WTC11 (cell line): ENCODE measurements at regions not wholly inside any gene's neighbourhood (a gene's known extent, or its start where the extent isn't known, plus 50 kb on each side); places are given as distances from the start of the nearest gene placed in this dataset.

Experiments used
- ATAC-seq: fragments of 200-7000 bp; cut with Tn5 transposase; 2 replicates; pipeline ENCODE4 v1.10.0; 2021; ENCODE audit warnings: mild to moderate bottlenecking, moderate library complexity
- CTCF ChIA-PET: fragments of 300-600 bp; sonication (Branson Sonifier 250); formaldehyde crosslinking; loops from one replicate; lab custom pipeline; 2021; ENCODE audit warnings: antibody characterized with exemption; lab: Charles Lee
- POLR2A ChIA-PET: fragments of 350-600 bp; sonication (Branson Sonifier 250); formaldehyde crosslinking; loops from one replicate; lab custom pipeline; 2021; ENCODE audit warnings: antibody characterized with exemption; lab: Charles Lee
- DNase-seq: peaks from one replicate; pipeline ENCODE4 v3.0.0; 2021; ENCODE audit warnings: low spot score
- H3K27ac Mint-ChIP-seq: 2 replicates; pipeline ENCODE4 v1.8.0; 2021; ENCODE audit warnings: mixed read lengths
- H3K27me3 Mint-ChIP-seq: 2 replicates; pipeline ENCODE4 v1.8.0; 2021; ENCODE audit warnings: low read depth, mild to moderate bottlenecking, moderate library complexity, mixed read lengths
- H3K36me3 Mint-ChIP-seq: 2 replicates; pipeline ENCODE4 v1.8.0; 2021; ENCODE audit warnings: mixed read lengths
- H3K4me1 Mint-ChIP-seq: 2 replicates; pipeline ENCODE4 v1.8.0; 2022; ENCODE audit warnings: mixed read lengths
- H3K4me3 Mint-ChIP-seq: 2 replicates; pipeline ENCODE4 v1.8.0; 2021; ENCODE audit warnings: mild to moderate bottlenecking, moderate library complexity, mixed read lengths
- H3K9me3 Mint-ChIP-seq: 2 replicates; pipeline ENCODE4 v1.8.0; 2021; ENCODE audit warnings: mixed read lengths
- ATF6 ChIP-seq: sonication (generic); formaldehyde crosslinking; IDR thresholded peaks from 2 replicates; pipeline ENCODE4 v1.8.1; 2023; ENCODE audit warnings: mild to moderate bottlenecking, missing genetic modification reagents
- CBFB ChIP-seq: sonication (generic); formaldehyde crosslinking; IDR thresholded peaks from 2 replicates; pipeline ENCODE4 v1.8.1; 2022; ENCODE audit warnings: mild to moderate bottlenecking, low read depth, missing genetic modification reagents
- CDX4 ChIP-seq: fragments of 250-450 bp; sonication (Bioruptor Pico); IDR thresholded peaks from 2 replicates; pipeline ENCODE4 v1.9.0; 2021; ENCODE audit warnings: moderate library complexity, mild to moderate bottlenecking, inconsistent platforms, borderline replicate concordance
- CREB1 ChIP-seq: sonication (generic); formaldehyde crosslinking; IDR thresholded peaks from 2 replicates; pipeline ENCODE4 v1.8.0; 2023; ENCODE audit warnings: mild to moderate bottlenecking, missing genetic modification reagents
- CTCF ChIP-seq: fragments of 200-600 bp; IDR thresholded peaks from 2 replicates; pipeline ENCODE4 v1.8.0; 2022; ENCODE audit warnings: antibody characterized with exemption
- ETV6 ChIP-seq: sonication (generic); formaldehyde crosslinking; IDR thresholded peaks from 2 replicates; pipeline ENCODE4 v1.8.1; 2022; ENCODE audit warnings: mild to moderate bottlenecking, missing genetic modification reagents
- FOXJ3 ChIP-seq: sonication (generic); formaldehyde crosslinking; IDR thresholded peaks from 2 replicates; pipeline ENCODE4 v1.9.0; 2021; ENCODE audit warnings: missing genetic modification reagents, mild to moderate bottlenecking, borderline replicate concordance
- FOXP4 ChIP-seq: sonication (generic); formaldehyde crosslinking; IDR thresholded peaks from 2 replicates; pipeline ENCODE4 v1.8.0; 2022; ENCODE audit warnings: mild to moderate bottlenecking, missing genetic modification reagents
- GRHL2 ChIP-seq: fragments of 250-450 bp; sonication (Bioruptor Pico); IDR thresholded peaks from 2 replicates; pipeline ENCODE4 v1.8.0; 2022; ENCODE audit warnings: mild to moderate bottlenecking, moderate library complexity; ENCODE audit not compliant: insufficient replicate concordance, severe bottlenecking
- IRF1 ChIP-seq: sonication (generic); formaldehyde crosslinking; IDR thresholded peaks from 2 replicates; pipeline ENCODE4 v1.8.0; 2023; ENCODE audit warnings: missing genetic modification reagents
- JUN ChIP-seq: sonication (generic); formaldehyde crosslinking; IDR thresholded peaks from 2 replicates; pipeline ENCODE4 v1.8.0; 2023; ENCODE audit warnings: mild to moderate bottlenecking, missing genetic modification reagents
- NFYB ChIP-seq: sonication (generic); formaldehyde crosslinking; conservative IDR thresholded peaks from 2 replicates; pipeline ENCODE4 v1.8.0; 2022; ENCODE audit warnings: low read depth, missing genetic modification reagents
- NR3C1 ChIP-seq: sonication (generic); formaldehyde crosslinking; conservative IDR thresholded peaks from 2 replicates; pipeline ENCODE4 v1.8.1; 2023; ENCODE audit warnings: low read depth, mild to moderate bottlenecking, missing genetic modification reagents
- PREB ChIP-seq: sonication (generic); formaldehyde crosslinking; IDR thresholded peaks from 2 replicates; pipeline ENCODE4 v1.8.1; 2022; ENCODE audit warnings: mild to moderate bottlenecking, missing genetic modification reagents, moderate library complexity, borderline replicate concordance
- TP53 ChIP-seq: sonication (generic); formaldehyde crosslinking; IDR thresholded peaks from 2 replicates; pipeline ENCODE4 v1.8.1; 2023; ENCODE audit warnings: mild to moderate bottlenecking, missing genetic modification reagents
- ZNF232 ChIP-seq: sonication (generic); formaldehyde crosslinking; IDR thresholded peaks from 2 replicates; pipeline ENCODE4 v1.8.0; 2022; ENCODE audit warnings: mild to moderate bottlenecking, missing genetic modification reagents
- ZNF317 ChIP-seq: sonication (generic); formaldehyde crosslinking; IDR thresholded peaks from 2 replicates; pipeline ENCODE4 v1.8.1; 2023; ENCODE audit warnings: low read depth, mild to moderate bottlenecking, moderate library complexity, missing genetic modification reagents, borderline replicate concordance
- ZNF512 ChIP-seq: sonication (generic); formaldehyde crosslinking; IDR thresholded peaks from 2 replicates; pipeline ENCODE4 v1.8.1; 2022; ENCODE audit warnings: missing genetic modification reagents, borderline replicate concordance

- no peak for TF ChIP-seq JUN (CRISPR knock-in tag)
Measured at GRCh38 chr13:76012091-76012721, 376.1 kb downstream of the LMO7 start (continued).

GRCh38 chr13:76009267-76009890, 373.2 kb downstream of the LMO7 start:
- no peaks in the 10 kb centered on the region for H3K36me3 Mint-ChIP-seq
- DNase-seq = no peak
- no peak for TF ChIP-seq ZNF232 (CRISPR knock-in tag)
- no peak for TF ChIP-seq GRHL2
- TF ChIP-seq NFYB (CRISPR knock-in tag) = no peak
- no peak for TF ChIP-seq FOXJ3 (CRISPR knock-in tag)
- no peak for TF ChIP-seq CDX4 (CRISPR knock-in tag)
- no peak for TF ChIP-seq ATF6 (CRISPR knock-in tag)
- TF ChIP-seq, all 79 proteins: peak for 0
- CTCF ChIA-PET = interaction anchor here (1.0 kb wide), 1 partner anchor 10 kb away, joined by 3 read pairs; no protein-coding TSS in a partner anchor
- Mint-ChIP-seq H3K27me3 (no peaks in the 10 kb centered on the region), H3K9me3 (no peaks in the 10 kb centered on the region), H3K27ac (no peak overlapping the region), H3K4me1 (no peaks in the 10 kb centered on the region), H3K4me3 (no peak overlapping the region)
- POLR2A ChIA-PET = no interaction called here
- no peak for ATAC-seq

- DNase-seq (no peak), ATAC-seq (no peak)
- Mint-ChIP-seq H3K4me3 (no peak overlapping the region), H3K27me3 (no peaks in the 10 kb centered on the region), H3K9me3 (no peaks in the 10 kb centered on the region), H3K4me1 (no peaks in the 10 kb centered on the region), H3K36me3 (no peaks in the 10 kb centered on the region), H3K27ac (no peak overlapping the region)
- POLR2A ChIA-PET = no interaction called here
- CTCF ChIA-PET = no interaction called here
- TF ChIP-seq CREB1 (CRISPR knock-in tag) (no peak), IRF1 (no peak), ZNF317 (CRISPR knock-in tag) (no peak), FOXJ3 (CRISPR knock-in tag) (no peak), NR3C1 (CRISPR knock-in tag) (no peak), ETV6 (no peak), PREB (no peak), TP53 (CRISPR knock-in tag) (no peak), ATF6 (CRISPR knock-in tag) (no peak), CBFB (no peak), CTCF (no peak), ZNF512 (no peak), FOXP4 (CRISPR knock-in tag) (no peak)
Measured at GRCh38 chr13:76004416-76004815, 368.3 kb downstream of the LMO7 start.
